SK-N-SH (cell line): ENCODE measurements at regions not wholly inside any gene's neighbourhood (a gene's known extent, or its start where the extent isn't known, plus 50 kb on each side); places are given as distances from the start of the nearest gene placed in this dataset.

Experiments
- EP300 ChIP-seq, 2 experiments: IDR thresholded peaks; 2 replicates each; pipeline versions ENCODE4 v1.4.0 to v1.6.1; 2012; ENCODE audit warnings: borderline replicate concordance in 1 of 2, low read depth in 1 of 2, low read length in 1 of 2
- POLR2AphosphoS5 ChIP-seq: IDR thresholded peaks from 2 replicates; pipeline ENCODE4 v1.6.1; 2012; ENCODE audit warnings: low read depth, low read length
- TCF12 ChIP-seq: IDR thresholded peaks from 2 replicates; pipeline ENCODE4 v1.4.0; 2012

- TF ChIP-seq TCF12 (no peak), POLR2AphosphoS5 (no peak), EP300 (IDR thresholded peaks at IDR 0.05; ENCODE audit: borderline replicate concordance in 1 of 2, low read depth in 1 of 2, low read length in 1 of 2) (no peak)
These were observed 328.9 kb upstream of the RBMS3 start for GRCh38 chr3:28951772-28952556.
